Loucy (cell line): ENCODE measurements at regions not wholly inside any gene's neighbourhood (a gene's known extent, or its start where the extent isn't known, plus 50 kb on each side); places are given as distances from the start of the nearest gene placed in this dataset.

Experiments used
- H2AFZ ChIP-seq: fragments of 200-600 bp; sonication (generic); 2 replicates; pipeline ENCODE4 v1.6.0; 2016; ENCODE audit warnings: antibody characterized with exemption, mild to moderate bottlenecking, low read length, moderate library complexity
- H3F3A ChIP-seq: fragments of 200-600 bp; 2 replicates; pipeline ENCODE4 v1.6.0; 2016; ENCODE audit warnings: antibody characterized with exemption, low read depth, mild to moderate bottlenecking
- H3K27me3 ChIP-seq: fragments of 200-600 bp; sonication (generic); 2 replicates; pipeline ENCODE4 v1.6.1; 2014; ENCODE audit warnings: low read length, mild to moderate bottlenecking; ENCODE audit not compliant: insufficient read depth, poor library complexity, severe bottlenecking
- H3K36me3 ChIP-seq: fragments of 200-600 bp; sonication (generic); 2 replicates; pipeline ENCODE4 v1.6.1; 2016; ENCODE audit warnings: low read length; ENCODE audit not compliant: insufficient read depth
- H3K4me1 ChIP-seq: fragments of 200-600 bp; sonication (generic); 2 replicates; pipeline ENCODE4 v1.5.1; 2014; ENCODE audit warnings: low read length, mild to moderate bottlenecking; ENCODE audit not compliant: insufficient read depth, poor library complexity, severe bottlenecking
- H3K4me2 ChIP-seq: fragments of 200-600 bp; sonication (generic); 2 replicates; pipeline ENCODE4 v1.6.0; 2014; ENCODE audit warnings: antibody characterized with exemption, low read length, low read depth, mild to moderate bottlenecking; ENCODE audit not compliant: poor library complexity, severe bottlenecking
- H3K4me3 ChIP-seq: fragments of 200-600 bp; sonication (generic); 2 replicates; pipeline ENCODE4 v1.5.1; 2014; ENCODE audit warnings: low read length, mild to moderate bottlenecking, mixed read lengths; ENCODE audit not compliant: poor library complexity, severe bottlenecking
- H3K79me2 ChIP-seq: fragments of 200-600 bp; sonication (generic); 2 replicates; pipeline ENCODE4 v1.6.1; 2014; ENCODE audit warnings: low read length; ENCODE audit not compliant: insufficient read depth
- H3K9ac ChIP-seq: fragments of 200-600 bp; sonication (generic); 2 replicates; pipeline ENCODE4 v1.6.0; 2014; ENCODE audit warnings: mild to moderate bottlenecking, low read depth, low read length, moderate library complexity; ENCODE audit not compliant: poor library complexity, severe bottlenecking
- H3K9me2 ChIP-seq: fragments of 200-600 bp; sonication (generic); replicated peaks from 2 replicates; pipeline ENCODE4 v1.6.1; 2016; ENCODE audit warnings: low read depth, low read length, mixed read lengths
- H3K9me3 ChIP-seq: fragments of 200-600 bp; sonication (generic); 2 replicates; pipeline ENCODE4 v1.6.1; 2014; ENCODE audit warnings: mild to moderate bottlenecking, antibody characterized with exemption, low read length, low read depth; ENCODE audit not compliant: insufficient read depth
- H4K20me1 ChIP-seq: fragments of 200-600 bp; sonication (generic); 2 replicates; pipeline ENCODE4 v1.6.0; 2014; ENCODE audit warnings: antibody characterized with exemption, low read length, mild to moderate bottlenecking; ENCODE audit not compliant: insufficient read depth, poor library complexity, severe bottlenecking
- CTCF ChIP-seq: fragments of 200-600 bp; sonication (generic); conservative IDR thresholded peaks from 2 replicates; pipeline ENCODE4 v1.5.1; 2014; ENCODE audit warnings: mild to moderate bottlenecking, antibody characterized with exemption, low read length
- EZH2phosphoT487 ChIP-seq: fragments of 200-600 bp; IDR thresholded peaks from 2 replicates; pipeline ENCODE4 v1.6.1; 2018; ENCODE audit warnings: antibody characterized with exemption, mild to moderate bottlenecking, moderate library complexity, borderline replicate concordance

GRCh38 chr7:51459809-51460208 lies 143.2 kb upstream of the COBL start:
- H2AFZ ChIP-seq: no peak overlapping the region
- H4K20me1 ChIP-seq: no peaks in the 10 kb centered on the region
- no peaks in the 10 kb centered on the region for H3K79me2 ChIP-seq
- H3K27me3 ChIP-seq: no peaks in the 10 kb centered on the region
- H3K9me2 ChIP-seq: no peaks in the 10 kb centered on the region
- no peak for TF ChIP-seq CTCF
- TF ChIP-seq EZH2phosphoT487: no peak
- no peak overlapping the region for H3K4me3 ChIP-seq
- H3K9me3 ChIP-seq: peaks cover 2% of the 10 kb centered on the region; the same call in 1 of the 2 replicates
- H3K36me3 ChIP-seq: no peaks in the 10 kb centered on the region
- H3K9ac ChIP-seq: no peak overlapping the region
- H3F3A ChIP-seq: no peaks in the 10 kb centered on the region
- no peak overlapping the region for H3K4me2 ChIP-seq
- no peaks in the 10 kb centered on the region for H3K4me1 ChIP-seq

GRCh38 chr7:51458693-51459092 lies 142.1 kb upstream of the COBL start:
- H3K9me3 ChIP-seq: peaks cover 2% of the 10 kb centered on the region; the same call in 1 of the 2 replicates

GRCh38 chr7:51457079-51457478 lies 140.5 kb upstream of the COBL start:
- H3K9me2 ChIP-seq: no peaks in the 10 kb centered on the region
- H3K36me3 ChIP-seq: no peaks in the 10 kb centered on the region
- no peak overlapping the region for H2AFZ ChIP-seq
- H3K4me3 ChIP-seq: no peak overlapping the region
- H3K79me2 ChIP-seq: no peaks in the 10 kb centered on the region
- H3K4me1 ChIP-seq: no peaks in the 10 kb centered on the region
- H4K20me1 ChIP-seq: no peaks in the 10 kb centered on the region
- TF ChIP-seq EZH2phosphoT487: no peak
- no peak for TF ChIP-seq CTCF
- peaks cover 2% of the 10 kb centered on the region; the same call in 1 of the 2 replicates for H3K9me3 ChIP-seq
- no peak overlapping the region for H3K9ac ChIP-seq
- H3K4me2 ChIP-seq: no peak overlapping the region
- no peaks in the 10 kb centered on the region for H3K27me3 ChIP-seq
- no peaks in the 10 kb centered on the region for H3F3A ChIP-seq

More at GRCh38 chr7:51458693-51459092, 142.1 kb upstream of the COBL start:
- Histone ChIP-seq H3K4me3 (no peak overlapping the region), H3K9me2 (no peaks in the 10 kb centered on the region), H3K36me3 (no peaks in the 10 kb centered on the region), H3K9ac (no peak overlapping the region), H3K79me2 (no peaks in the 10 kb centered on the region), H3K4me1 (no peaks in the 10 kb centered on the region), H3F3A (no peaks in the 10 kb centered on the region), H3K4me2 (no peak overlapping the region), H4K20me1 (no peaks in the 10 kb centered on the region), H3K27me3 (no peaks in the 10 kb centered on the region), H2AFZ (no peak overlapping the region)
- TF ChIP-seq EZH2phosphoT487 (no peak), CTCF (no peak)
